SU-DHL-6 (cell line): ENCODE measurements at regions not wholly inside any gene's neighbourhood (a gene's known extent, or its start where the extent isn't known, plus 50 kb on each side); places are given as distances from the start of the nearest gene placed in this dataset.

ENCODE experiments used
- H2AFZ ChIP-seq: fragments of 200-600 bp; sonication (generic); 2 replicates; pipeline ENCODE4 v1.6.1; 2014; ENCODE audit warnings: low read depth, mild to moderate bottlenecking, moderate library complexity, mixed read lengths, antibody characterized with exemption, low read length; ENCODE audit not compliant: severe bottlenecking
- H3F3A ChIP-seq: fragments of 200-600 bp; shearing (Covaris generic); 2 replicates; pipeline ENCODE4 v1.6.0; 2016; ENCODE audit warnings: antibody characterized with exemption, mild to moderate bottlenecking; ENCODE audit not compliant: insufficient read depth
- H3K27ac ChIP-seq: fragments of 200-600 bp; sonication (generic); 2 replicates; pipeline ENCODE4 v1.5.1; 2016; ENCODE audit warnings: low read depth, mild to moderate bottlenecking, low read length, moderate library complexity, mixed read lengths
- H3K27me3 ChIP-seq: fragments of 200-600 bp; sonication (generic), shearing (Covaris generic); 2 replicates; pipeline ENCODE4 v1.6.0; 2014; ENCODE audit warnings: mild to moderate bottlenecking, low read length
- H3K36me3 ChIP-seq: fragments of 200-600 bp; sonication (generic); 2 replicates; pipeline ENCODE4 v1.6.1; 2014; ENCODE audit warnings: mild to moderate bottlenecking, low read length, mixed read lengths
- H3K4me2 ChIP-seq: fragments of 300-600, 200-600 bp; shearing (Covaris generic), sonication (generic); 2 replicates; pipeline ENCODE4 v1.6.0; 2014; ENCODE audit warnings: low read length, low read depth, mild to moderate bottlenecking; ENCODE audit not compliant: poor library complexity, severe bottlenecking
- H3K4me3 ChIP-seq: fragments of 200-600 bp; sonication (generic); 2 replicates; pipeline ENCODE4 v1.5.1; 2014; ENCODE audit warnings: antibody characterized with exemption, low read length, mild to moderate bottlenecking, mixed read lengths; ENCODE audit not compliant: insufficient read depth, poor library complexity, severe bottlenecking
- H3K79me2 ChIP-seq: fragments of 200-600 bp; sonication (generic); 2 replicates; pipeline ENCODE4 v1.6.1; 2014; ENCODE audit warnings: mild to moderate bottlenecking, low read length, moderate library complexity; ENCODE audit not compliant: insufficient read depth
- H3K9ac ChIP-seq: fragments of 200-600 bp; sonication (generic); 2 replicates; pipeline ENCODE4 v1.7.0; 2014; ENCODE audit warnings: mild to moderate bottlenecking, low read length
- H3K9me2 ChIP-seq: fragments of 200-600 bp; sonication (generic); replicated peaks from 2 replicates; pipeline ENCODE4 v1.6.1; 2014; ENCODE audit warnings: low read length; ENCODE audit not compliant: insufficient read depth
- H3K9me3 ChIP-seq: fragments of 200-600 bp; sonication (generic); 2 replicates; pipeline ENCODE4 v1.6.1; 2014; ENCODE audit warnings: low read length, mixed read lengths; ENCODE audit not compliant: insufficient read depth
- H4K20me1 ChIP-seq: fragments of 200-600 bp; sonication (generic); 2 replicates; pipeline ENCODE4 v1.6.1; 2014; ENCODE audit warnings: low read depth, mild to moderate bottlenecking, antibody characterized with exemption, low read length, moderate library complexity, mixed read lengths
- CTCF ChIP-seq: fragments of 200-600 bp; sonication (generic); IDR thresholded peaks from one replicate; pipeline ENCODE4 v1.5.1; 2017; ENCODE audit warnings: antibody characterized with exemption, mild to moderate bottlenecking, low read length, moderate library complexity; ENCODE audit not compliant: insufficient read depth, poor library complexity, severe bottlenecking
- EZH2phosphoT487 ChIP-seq: fragments of 200-600 bp; sonication (generic), shearing (Covaris generic); conservative IDR thresholded peaks from 2 replicates; pipeline ENCODE4 v1.6.1; 2018; ENCODE audit warnings: mild to moderate bottlenecking, antibody characterized with exemption, low read length, moderate library complexity, mixed read lengths

- Histone ChIP-seq H2AFZ (no peak overlapping the region), H3K4me2 (no peak overlapping the region)
These were observed 152.9 kb upstream of the MYOCD start for GRCh38 chr17:12512694-12513355.

GRCh38 chr17:12514596-12514995 lies 151.1 kb upstream of the MYOCD start:
- no peak overlapping the region for H3K9ac ChIP-seq
- H3K4me3 ChIP-seq, result no peak overlapping the region
- TF ChIP-seq EZH2phosphoT487, result no peak
- no peak for TF ChIP-seq CTCF
- H3K27me3 ChIP-seq, result no peaks in the 10 kb centered on the region
- no peak overlapping the region for H3K27ac ChIP-seq
- no peaks in the 10 kb centered on the region for H3K9me2 ChIP-seq
- no peaks in the 10 kb centered on the region for H3K36me3 ChIP-seq
- H3K9me3 ChIP-seq, result no peaks in the 10 kb centered on the region
- no peaks in the 10 kb centered on the region for H4K20me1 ChIP-seq
- H2AFZ ChIP-seq, result no peak overlapping the region
- no peaks in the 10 kb centered on the region for H3K79me2 ChIP-seq
- H3F3A ChIP-seq, result no peaks in the 10 kb centered on the region
- no peak overlapping the region for H3K4me2 ChIP-seq

More at GRCh38 chr17:12512694-12513355, 152.9 kb upstream of the MYOCD start:
- Histone ChIP-seq H4K20me1 (no peaks in the 10 kb centered on the region), H3K27me3 (no peaks in the 10 kb centered on the region), H3K9ac (no peak overlapping the region), H3K79me2 (no peaks in the 10 kb centered on the region), H3F3A (no peaks in the 10 kb centered on the region), H3K9me2 (no peaks in the 10 kb centered on the region), H3K9me3 (no peaks in the 10 kb centered on the region), H3K36me3 (no peaks in the 10 kb centered on the region), H3K4me3 (no peak overlapping the region), H3K27ac (no peak overlapping the region)
- no peak for TF ChIP-seq CTCF
- no peak for TF ChIP-seq EZH2phosphoT487

GRCh38 chr17:12519956-12520594 lies 145.6 kb upstream of the MYOCD start:
- TF ChIP-seq CTCF, result no peak
- TF ChIP-seq EZH2phosphoT487, result no peak
- H3K27me3 ChIP-seq, result no peaks in the 10 kb centered on the region
- no peaks in the 10 kb centered on the region for H3K9me3 ChIP-seq
- H3K4me2 ChIP-seq, result no peak overlapping the region
- H4K20me1 ChIP-seq, result no peaks in the 10 kb centered on the region
- H3K79me2 ChIP-seq, result no peaks in the 10 kb centered on the region
- no peak overlapping the region for H3K9ac ChIP-seq
- no peaks in the 10 kb centered on the region for H3F3A ChIP-seq
- no peak overlapping the region for H2AFZ ChIP-seq
- no peak overlapping the region for H3K4me3 ChIP-seq
- no peak overlapping the region for H3K27ac ChIP-seq
- no peaks in the 10 kb centered on the region for H3K9me2 ChIP-seq
- no peaks in the 10 kb centered on the region for H3K36me3 ChIP-seq
